Neural cell (in vitro differentiated cells): ENCODE measurements at regions not wholly inside any gene's neighbourhood (a gene's known extent, or its start where the extent isn't known, plus 50 kb on each side); places are given as distances from the start of the nearest gene placed in this dataset.

Experiments
- H2AFZ ChIP-seq: fragments of 200-600, 300-800 bp; sonication (generic), shearing (Covaris generic); 2 replicates; pipeline ENCODE4 v1.6.0; 2014; ENCODE audit warnings: low read depth, mild to moderate bottlenecking, antibody characterized with exemption, low read length, moderate library complexity
- H3F3A ChIP-seq: fragments of 200-600 bp; shearing (Covaris generic); 2 replicates; pipeline ENCODE4 v1.6.1; 2016; ENCODE audit warnings: mild to moderate bottlenecking, moderate library complexity, mixed read lengths, antibody characterized with exemption, low read length; ENCODE audit not compliant: insufficient read depth, poor library complexity, severe bottlenecking
- H3K27ac ChIP-seq: fragments of 200-600, 300-800 bp; sonication (generic), shearing (Covaris generic); 2 replicates; pipeline ENCODE4 v1.5.1; 2014; ENCODE audit warnings: mild to moderate bottlenecking, low read length, moderate library complexity
- H3K27me3 ChIP-seq: fragments of 300-800, 200-600 bp; sonication (generic), shearing (Covaris generic); 2 replicates; pipeline ENCODE4 v1.6.0; 2014; ENCODE audit warnings: mild to moderate bottlenecking, low read depth, low read length, moderate library complexity; ENCODE audit not compliant: insufficient read depth
- H3K36me3 ChIP-seq: fragments of 300-800, 200-600 bp; sonication (generic), shearing (Covaris generic); 2 replicates; pipeline ENCODE4 v1.5.1; 2014; ENCODE audit warnings: mild to moderate bottlenecking, antibody characterized with exemption, low read length, moderate library complexity; ENCODE audit not compliant: insufficient read depth
- H3K4me2 ChIP-seq: fragments of 300-800, 200-600 bp; sonication (generic), shearing (Covaris generic); 2 replicates; pipeline ENCODE4 v1.6.0; 2014; ENCODE audit warnings: mild to moderate bottlenecking, low read length
- H3K4me3 ChIP-seq: fragments of 300-800, 200-600 bp; sonication (generic), shearing (Covaris generic); 2 replicates; pipeline ENCODE4 v1.5.1; 2014; ENCODE audit warnings: mild to moderate bottlenecking, low read length, moderate library complexity
- H3K79me2 ChIP-seq: fragments of 200-600 bp; shearing (Covaris generic); replicated peaks from 2 replicates; pipeline ENCODE4 v1.6.0; 2014; ENCODE audit warnings: mild to moderate bottlenecking, low read length, moderate library complexity; ENCODE audit not compliant: insufficient read depth
- H3K9ac ChIP-seq: fragments of 300-800, 200-600 bp; sonication (generic), shearing (Covaris generic); 2 replicates; pipeline ENCODE4 v1.6.1; 2016; ENCODE audit warnings: mild to moderate bottlenecking, low read length, mixed read lengths
- H3K9me2 ChIP-seq: fragments of 200-600 bp; shearing (Covaris generic); 2 replicates; pipeline ENCODE4 v1.6.1; 2016; ENCODE audit warnings: mild to moderate bottlenecking, low read length, mixed read lengths; ENCODE audit not compliant: insufficient read depth
- H3K9me3 ChIP-seq: fragments of 200-600, 300-800 bp; sonication (generic), shearing (Covaris generic); 2 replicates; pipeline ENCODE4 v1.6.1; 2016; ENCODE audit warnings: mild to moderate bottlenecking, mixed run types, low read length, moderate library complexity, mixed read lengths
- H4K20me1 ChIP-seq: fragments of 200-600 bp; shearing (Covaris generic); 2 replicates; pipeline ENCODE4 v1.6.1; 2016; ENCODE audit warnings: mild to moderate bottlenecking, mixed run types; ENCODE audit not compliant: insufficient read depth
- EP300 ChIP-seq: fragments of 450-650 bp; conservative IDR thresholded peaks from 2 replicates; pipeline ENCODE4 v1.6.1; 2014; ENCODE audit warnings: antibody characterized with exemption, mild to moderate bottlenecking, moderate library complexity; ENCODE audit not compliant: poor library complexity, severe bottlenecking
- EZH2 ChIP-seq: fragments of 200-600, 300-800 bp; shearing (Covaris generic), sonication (generic); IDR thresholded peaks from 2 replicates; pipeline ENCODE4 v1.6.1; 2014; ENCODE audit warnings: antibody characterized with exemption, low read length, borderline replicate concordance, mild to moderate bottlenecking; ENCODE audit not compliant: insufficient read depth, poor library complexity, severe bottlenecking
- MXI1 ChIP-seq: fragments of 450-650 bp; conservative IDR thresholded peaks from 2 replicates; pipeline ENCODE4 v1.6.1; 2014; ENCODE audit warnings: antibody characterized with exemption, mild to moderate bottlenecking; ENCODE audit not compliant: poor library complexity, severe bottlenecking
- POLR2AphosphoS5 ChIP-seq: IDR thresholded peaks from 2 replicates; pipeline ENCODE4 v1.6.1; 2012
- RAD21 ChIP-seq: fragments of 450-650 bp; conservative IDR thresholded peaks from 2 replicates; pipeline ENCODE4 v1.6.1; 2014; ENCODE audit warnings: antibody characterized with exemption, mild to moderate bottlenecking, moderate library complexity
- REST ChIP-seq: IDR thresholded peaks from 2 replicates; pipeline ENCODE4 v1.6.1; 2012; ENCODE audit warnings: borderline replicate concordance
- SMC3 ChIP-seq: fragments of 450-650 bp; conservative IDR thresholded peaks from 2 replicates; pipeline ENCODE4 v1.6.1; 2014; ENCODE audit warnings: antibody characterized with exemption, mild to moderate bottlenecking, moderate library complexity; ENCODE audit not compliant: poor library complexity
- TAF1 ChIP-seq: IDR thresholded peaks from 2 replicates; pipeline ENCODE4 v1.6.1; 2012; ENCODE audit warnings: low read depth
- TF ChIP-seq, protein P1 (sequence below): fragments of 450-650 bp; IDR thresholded peaks from 2 replicates; pipeline ENCODE4 v1.5.1; 2014; ENCODE audit warnings: antibody characterized with exemption, mild to moderate bottlenecking, moderate library complexity; ENCODE audit not compliant: poor library complexity, severe bottlenecking

DNA sequence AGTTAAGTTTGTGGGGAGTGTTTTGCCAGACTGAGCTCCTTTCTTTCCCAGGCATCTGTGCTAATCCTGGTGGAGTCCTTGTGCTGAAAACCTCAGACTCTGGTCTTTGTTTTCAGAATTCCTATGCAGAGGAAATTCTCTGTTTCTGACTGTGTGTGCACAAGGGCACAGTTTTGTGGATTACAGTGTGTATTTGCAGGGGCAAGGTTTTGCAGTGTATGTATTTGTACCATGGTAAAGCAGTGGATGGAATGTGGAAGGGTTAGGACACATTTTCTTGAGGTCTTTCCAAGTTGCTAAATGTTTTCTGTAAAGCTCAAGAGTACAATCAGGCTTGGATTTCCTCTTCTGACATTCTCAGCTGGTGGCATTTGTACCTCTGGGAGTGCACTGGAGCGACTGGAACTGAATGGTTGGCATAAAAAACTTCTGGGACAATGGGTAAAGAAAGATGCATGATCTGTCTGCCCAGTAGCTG lies 139.5 kb upstream of the RND3 start:
- Histone ChIP-seq H2AFZ (no peak overlapping the region), H3K79me2 (no peaks in the 10 kb centered on the region), H3K36me3 (no peaks in the 10 kb centered on the region), H4K20me1 (no peaks in the 10 kb centered on the region), H3K9me3 (no peaks in the 10 kb centered on the region), H3K9ac (no peak overlapping the region), H3F3A (no peaks in the 10 kb centered on the region), H3K4me3 (no peak overlapping the region), H3K27ac (no peak overlapping the region), H3K27me3 (no peaks in the 10 kb centered on the region), H3K9me2 (no peaks in the 10 kb centered on the region), H3K4me2 (no peak overlapping the region)
- TF ChIP-seq, protein P1, sequence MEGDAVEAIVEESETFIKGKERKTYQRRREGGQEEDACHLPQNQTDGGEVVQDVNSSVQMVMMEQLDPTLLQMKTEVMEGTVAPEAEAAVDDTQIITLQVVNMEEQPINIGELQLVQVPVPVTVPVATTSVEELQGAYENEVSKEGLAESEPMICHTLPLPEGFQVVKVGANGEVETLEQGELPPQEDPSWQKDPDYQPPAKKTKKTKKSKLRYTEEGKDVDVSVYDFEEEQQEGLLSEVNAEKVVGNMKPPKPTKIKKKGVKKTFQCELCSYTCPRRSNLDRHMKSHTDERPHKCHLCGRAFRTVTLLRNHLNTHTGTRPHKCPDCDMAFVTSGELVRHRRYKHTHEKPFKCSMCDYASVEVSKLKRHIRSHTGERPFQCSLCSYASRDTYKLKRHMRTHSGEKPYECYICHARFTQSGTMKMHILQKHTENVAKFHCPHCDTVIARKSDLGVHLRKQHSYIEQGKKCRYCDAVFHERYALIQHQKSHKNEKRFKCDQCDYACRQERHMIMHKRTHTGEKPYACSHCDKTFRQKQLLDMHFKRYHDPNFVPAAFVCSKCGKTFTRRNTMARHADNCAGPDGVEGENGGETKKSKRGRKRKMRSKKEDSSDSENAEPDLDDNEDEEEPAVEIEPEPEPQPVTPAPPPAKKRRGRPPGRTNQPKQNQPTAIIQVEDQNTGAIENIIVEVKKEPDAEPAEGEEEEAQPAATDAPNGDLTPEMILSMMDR, result no peak
- no peak for TF ChIP-seq SMC3
- TF ChIP-seq RAD21, result no peak
- no peak for TF ChIP-seq POLR2AphosphoS5
- no peak for TF ChIP-seq EZH2
- TF ChIP-seq EP300, result no peak
- TF ChIP-seq REST, result no peak
- no peak for TF ChIP-seq MXI1
- TF ChIP-seq TAF1, result no peak

GRCh38 chr2:150625741-150626140 lies 138.3 kb upstream of the RND3 start:
- Histone ChIP-seq H4K20me1 (no peaks in the 10 kb centered on the region), H3K9me2 (no peaks in the 10 kb centered on the region), H3K4me3 (no peak overlapping the region), H3K27ac (no peak overlapping the region), H3F3A (no peaks in the 10 kb centered on the region), H3K27me3 (no peaks in the 10 kb centered on the region), H3K79me2 (no peaks in the 10 kb centered on the region), H3K4me2 (no peak overlapping the region), H3K36me3 (no peaks in the 10 kb centered on the region), H3K9me3 (no peaks in the 10 kb centered on the region), H2AFZ (no peak overlapping the region), H3K9ac (no peak overlapping the region)
- TF ChIP-seq MXI1, result no peak
- TF ChIP-seq REST, result no peak
- TF ChIP-seq POLR2AphosphoS5, result no peak
- TF ChIP-seq EP300, result no peak
- no peak for TF ChIP-seq RAD21
- TF ChIP-seq TAF1, result no peak
- TF ChIP-seq, protein P1, result no peak
- no peak for TF ChIP-seq SMC3
- no peak for TF ChIP-seq EZH2
